Cardiac fibroblast (primary cell): ENCODE measurements at regions not wholly inside any gene's neighbourhood (a gene's known extent, or its start where the extent isn't known, plus 50 kb on each side); places are given as distances from the start of the nearest gene placed in this dataset.

Experiments used
- DNase-seq, 2 donors: peaks; one replicate each; pipeline versions ENCODE4 v3.0.0 to v3.0.0-alpha.2; 2010; ENCODE audit warnings: low read depth in 2 of 2
- H3K4me3 ChIP-seq, 2 donors: replicated peaks in 1 of 2; 1 replicate in 1 of 2; 2 replicates in 1 of 2; pipeline ENCODE4 v1.5.1; 2011; ENCODE audit warnings: low read depth in 2 of 2, low read length in 2 of 2, mild to moderate bottlenecking in 2 of 2, moderate library complexity in 1 of 2
- CTCF ChIP-seq: IDR thresholded peaks from one replicate; pipeline ENCODE4 v1.5.1; 2011; ENCODE audit warnings: low read depth, mild to moderate bottlenecking, low read length, inconsistent platforms

GRCh38 chr10:84588971-84589370 lies 260.6 kb downstream of the CCSER2 start:
- no peak overlapping the region for H3K4me3 ChIP-seq
- no peak for DNase-seq
- TF ChIP-seq CTCF: no peak

- no peak for TF ChIP-seq CTCF
- DNase-seq: no peak
- H3K4me3 ChIP-seq: no peak overlapping the region
These were observed 261.3 kb downstream of the CCSER2 start for GRCh38 chr10:84589526-84590205.

- H3K4me3 ChIP-seq: no peak overlapping the region
- TF ChIP-seq CTCF: no peak
- no peak for DNase-seq
These were observed 262.2 kb downstream of the CCSER2 start for GRCh38 chr10:84590327-84591193.

- H3K4me3 ChIP-seq: no peak overlapping the region
- no peak for DNase-seq
- TF ChIP-seq CTCF: no peak
These were observed 265.1 kb downstream of the CCSER2 start for GRCh38 chr10:84593506-84593905.

GRCh38 chr10:84596585-84596984 lies 268.2 kb downstream of the CCSER2 start:
- H3K4me3 ChIP-seq: no peak overlapping the region
- no peak for TF ChIP-seq CTCF
- DNase-seq: no peak

GRCh38 chr10:84599254-84599653 lies 270.9 kb downstream of the CCSER2 start:
- no peak for DNase-seq
- H3K4me3 ChIP-seq: no peak overlapping the region
- no peak for TF ChIP-seq CTCF
